HG02973 (cell line): ENCODE measurements at regions not wholly inside any gene's neighbourhood (a gene's known extent, or its start where the extent isn't known, plus 50 kb on each side); places are given as distances from the start of the nearest gene placed in this dataset.

Experiments used
- ATAC-seq: cut with Tn5 transposase; IDR thresholded peaks from one replicate; pipeline ENCODE4 v1.9.1; 2021; ENCODE audit warnings: moderate library complexity; ENCODE audit not compliant: unreplicated experiment

GRCh38 chr12:118840399-118840798, 140.9 kb upstream of the SRRM4 start:
- ATAC-seq: no peak

DNA sequence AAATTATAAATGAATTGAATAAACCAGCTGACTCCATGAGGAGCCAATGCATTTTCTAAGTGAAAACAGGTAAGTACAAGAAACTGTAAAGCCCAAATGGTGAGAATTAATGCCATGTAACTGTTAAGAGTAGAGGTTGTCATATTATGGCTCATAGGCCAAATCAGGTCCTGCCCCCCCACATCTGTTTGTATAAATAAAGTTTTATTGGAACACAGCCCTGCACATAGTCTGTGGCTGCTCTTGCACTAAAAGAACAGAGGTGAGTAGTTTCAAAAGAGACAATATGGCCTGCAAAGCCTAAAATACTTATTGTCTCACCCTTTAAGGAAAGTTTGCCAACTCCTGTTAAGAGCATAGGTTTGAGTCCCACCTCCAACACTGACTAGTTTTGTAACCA, 140.5 kb upstream of the SRRM4 start:
- no peak for ATAC-seq

GRCh38 chr12:118841588-118841987, 139.8 kb upstream of the SRRM4 start:
- ATAC-seq: no peak

DNA sequence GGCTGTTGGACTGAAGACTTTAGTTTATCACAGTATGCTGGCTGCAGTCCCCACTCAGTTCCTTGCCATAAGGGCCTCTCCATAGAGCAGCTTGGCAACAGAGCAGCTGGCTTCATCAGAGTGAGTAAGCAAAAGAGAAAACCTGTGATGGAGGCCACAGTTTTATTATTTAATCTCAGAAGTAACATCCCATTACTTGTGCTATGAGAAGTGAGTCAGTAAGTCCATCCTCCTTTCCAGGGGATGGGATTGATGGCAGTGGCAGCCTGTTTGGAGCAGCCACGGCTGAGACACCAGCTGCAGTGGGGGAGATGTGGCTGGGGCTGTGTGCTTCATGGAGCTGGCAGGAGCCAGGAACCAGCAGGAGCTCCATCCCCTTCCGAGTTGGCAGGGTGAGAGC, 138.5 kb upstream of the SRRM4 start:
- no peak for ATAC-seq

- no peak for ATAC-seq
Measured at GRCh38 chr12:118846416-118846815, 134.9 kb upstream of the SRRM4 start.

GRCh38 chr12:118850244-118850825, 131.0 kb upstream of the SRRM4 start:
- ATAC-seq: no peak

DNA sequence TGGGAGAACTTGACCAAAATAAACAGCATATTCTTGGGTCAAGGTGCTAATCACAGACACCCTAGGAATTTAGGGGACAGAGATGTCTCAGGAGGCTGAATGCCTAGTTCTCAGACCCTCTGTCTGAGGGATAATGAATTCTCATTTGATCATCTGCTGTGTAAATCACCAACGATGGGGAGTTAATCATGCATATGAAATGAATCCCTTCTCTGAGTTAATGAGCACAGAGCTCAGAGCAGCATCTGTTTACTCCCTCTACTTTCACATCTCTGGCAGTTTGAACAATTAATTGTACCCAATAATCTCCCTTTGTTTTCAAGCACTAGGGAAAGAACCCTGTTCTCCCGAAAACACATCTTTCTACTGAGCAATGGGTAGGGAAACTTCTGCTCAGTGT, 129.4 kb upstream of the SRRM4 start:
- ATAC-seq: no peak

- no peak for ATAC-seq
Measured at GRCh38 chr12:118853634-118854033, 127.7 kb upstream of the SRRM4 start.

DNA sequence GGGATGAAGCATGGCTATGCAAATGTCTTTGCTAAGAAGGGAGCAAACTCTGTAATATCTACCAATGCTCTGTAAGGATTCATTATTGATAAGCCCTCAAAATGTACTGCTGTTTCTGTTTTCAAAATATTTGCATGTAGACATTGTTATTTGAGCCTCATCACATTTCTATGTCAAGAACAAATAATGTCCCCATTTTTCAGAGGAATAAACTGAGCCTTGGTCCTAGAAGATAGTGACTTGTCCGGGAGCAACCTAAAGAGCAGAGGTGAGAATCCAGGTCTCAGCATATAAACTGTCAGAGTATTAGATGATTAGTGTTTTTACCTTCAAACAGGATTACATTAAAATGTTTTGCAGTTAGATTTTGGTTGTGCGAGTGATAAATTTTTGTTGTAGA, 125.5 kb upstream of the SRRM4 start:
- ATAC-seq: no peak

DNA sequence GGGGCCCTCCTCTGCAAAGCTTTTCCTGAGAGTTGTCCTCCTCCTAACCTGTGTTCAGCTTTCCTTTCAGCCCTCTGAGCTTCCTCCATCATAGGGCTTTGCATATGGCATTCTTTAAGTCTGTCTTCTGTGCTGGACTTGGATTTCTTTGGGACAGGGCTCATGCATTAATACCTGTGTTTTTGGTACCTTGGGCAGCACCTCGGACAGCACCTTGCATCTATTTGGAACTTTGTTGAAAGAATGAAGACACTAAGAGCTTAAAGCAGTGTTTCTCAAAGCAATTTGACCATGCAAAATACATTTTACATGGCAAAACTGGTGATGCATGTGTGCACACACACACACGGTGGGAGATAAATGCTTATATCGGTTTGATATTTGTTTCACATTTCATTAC, 115.0 kb upstream of the SRRM4 start:
- ATAC-seq: no peak

DNA sequence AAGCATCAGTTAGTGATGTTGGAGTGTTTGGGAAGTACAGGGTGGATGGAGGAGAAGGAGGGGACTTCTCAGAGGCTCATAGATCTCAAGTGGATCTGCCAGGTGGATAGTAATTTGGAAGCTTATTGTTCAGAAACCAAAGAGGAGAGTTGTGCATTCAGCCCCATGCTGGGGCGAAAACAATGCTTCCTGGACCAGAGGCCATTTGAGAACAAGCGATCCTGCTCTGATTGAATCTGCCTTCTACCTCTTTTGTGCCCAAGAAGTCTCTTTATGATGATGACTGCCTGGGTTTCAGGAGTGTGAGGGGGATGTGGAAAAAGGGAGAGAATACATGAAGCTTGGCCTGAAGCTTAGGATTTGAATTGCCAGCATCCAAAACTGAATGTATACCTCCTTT, 110.8 kb upstream of the SRRM4 start:
- ATAC-seq: no peak

GRCh38 chr12:118874698-118875548, 106.4 kb upstream of the SRRM4 start:
- no peak for ATAC-seq

DNA sequence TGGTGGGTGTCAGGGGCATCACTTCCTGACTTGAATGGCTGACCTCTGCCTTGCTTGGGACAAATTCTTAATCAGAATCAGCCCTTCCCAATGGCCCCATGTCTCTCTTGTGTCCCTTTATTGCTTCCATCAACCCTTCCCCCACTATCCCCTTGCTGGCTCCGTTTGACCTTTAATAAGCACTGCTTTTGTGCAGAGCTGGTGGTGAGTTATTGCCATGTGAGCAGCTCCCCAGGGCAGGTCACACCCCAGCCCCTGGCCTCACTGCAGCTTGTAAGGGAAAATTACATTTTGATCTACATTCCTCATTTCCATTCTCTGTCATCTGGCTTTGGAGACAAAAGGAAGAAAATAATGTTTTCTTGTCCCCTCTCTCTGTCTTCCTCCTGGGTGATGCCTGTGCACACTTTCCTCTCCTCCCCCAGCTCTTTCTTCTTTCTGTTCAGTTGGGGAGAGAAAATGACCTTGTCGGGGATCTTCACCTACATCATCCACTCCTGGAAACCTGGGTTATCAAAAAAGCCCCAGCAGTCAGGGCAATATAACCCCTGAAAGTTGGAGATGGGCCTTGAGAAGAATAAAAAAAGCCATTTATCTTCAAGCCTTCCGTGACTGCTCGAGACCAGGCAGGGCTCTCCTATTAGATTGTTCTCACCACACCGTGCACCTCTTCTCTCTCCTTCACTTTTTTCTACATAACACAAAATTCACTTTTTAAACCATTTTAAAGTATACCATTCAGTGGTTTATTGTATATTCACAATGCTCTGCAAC, 100.4 kb upstream of the SRRM4 start:
- no peak for ATAC-seq

- ATAC-seq: no peak
Measured at GRCh38 chr12:118884226-118884625, 97.1 kb upstream of the SRRM4 start.

GRCh38 chr12:118900993-118901392, 80.3 kb upstream of the SRRM4 start:
- no peak for ATAC-seq

DNA sequence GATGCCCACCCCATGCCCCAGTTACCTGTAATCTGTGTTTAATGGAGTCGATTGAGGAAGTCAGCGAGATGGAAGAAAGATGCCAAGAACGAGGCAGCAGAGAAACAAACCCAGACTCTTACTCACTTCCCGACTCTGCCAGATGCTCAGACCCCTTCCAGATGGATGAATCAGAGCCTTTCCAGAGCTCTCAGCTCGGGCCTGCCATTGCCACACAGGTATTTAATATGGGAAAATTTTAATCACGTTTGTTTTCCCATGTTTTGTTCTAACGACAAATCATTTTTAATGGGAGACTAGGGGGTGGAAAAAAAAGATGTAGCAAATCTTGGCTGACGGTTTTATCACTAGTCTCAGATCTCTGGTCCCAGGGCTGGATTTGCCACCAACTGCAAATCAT, 72.5 kb upstream of the SRRM4 start:
- ATAC-seq: no peak

GRCh38 chr12:118912697-118913270, 68.6 kb upstream of the SRRM4 start:
- ATAC-seq: no peak

- ATAC-seq: no peak
Measured at GRCh38 chr12:118921761-118922160, 59.6 kb upstream of the SRRM4 start.

GRCh38 chr12:118922405-118922804, 58.9 kb upstream of the SRRM4 start:
- no peak for ATAC-seq

DNA sequence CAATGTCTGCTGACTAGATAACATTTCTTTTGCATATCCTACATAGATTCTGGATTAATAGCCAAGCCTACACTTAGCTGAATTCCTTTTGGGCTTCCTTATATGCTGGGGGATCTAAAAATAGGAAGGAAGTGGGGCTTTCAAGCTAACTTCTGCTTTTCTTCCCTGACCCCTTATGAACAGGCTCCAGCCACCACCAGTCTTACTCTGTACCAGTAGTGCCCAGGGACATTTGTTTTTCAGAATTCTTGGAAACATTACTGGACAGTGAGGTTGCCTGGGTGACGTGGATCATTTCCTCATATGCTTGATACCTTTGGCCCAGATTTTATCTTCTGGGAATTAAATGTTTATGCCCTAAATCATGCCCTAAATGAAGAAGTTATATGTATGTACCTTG, 55.9 kb upstream of the SRRM4 start:
- no peak for ATAC-seq

DNA sequence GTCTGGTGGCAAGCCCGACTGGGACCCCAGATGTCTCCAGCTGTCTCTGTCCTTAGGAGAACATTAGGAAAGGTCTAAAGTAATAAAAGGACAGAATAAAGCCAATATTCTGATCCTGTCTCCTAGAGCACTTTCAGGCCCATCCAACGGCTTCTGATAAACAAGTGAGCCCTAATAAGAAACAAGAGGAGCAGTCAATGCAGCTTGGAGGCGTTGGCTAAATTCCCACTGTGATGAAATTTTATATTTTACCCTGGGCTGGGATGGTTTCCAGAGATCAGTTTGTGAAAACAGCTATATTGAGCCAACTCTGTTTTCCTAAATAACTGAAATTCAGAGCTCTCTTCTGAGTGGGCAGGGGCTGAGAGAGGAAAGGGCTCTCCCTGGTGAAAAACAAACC, 55.5 kb upstream of the SRRM4 start:
- no peak for ATAC-seq
